Endothelial cell (in vitro differentiated cells): ENCODE measurements at regions not wholly inside any gene's neighbourhood (a gene's known extent, or its start where the extent isn't known, plus 50 kb on each side); places are given as distances from the start of the nearest gene placed in this dataset.

Source experiments
- DNase-seq: peaks from one replicate; pipeline ENCODE4 v3.0.0; 2021; ENCODE audit warnings: low spot score
- H3K27ac Mint-ChIP-seq: one replicate; pipeline ENCODE4 v1.8.0; 2021; ENCODE audit warnings: mixed read lengths, inconsistent platforms; ENCODE audit not compliant: unreplicated experiment
- H3K27me3 Mint-ChIP-seq: one replicate; pipeline ENCODE4 v1.8.0; 2021; ENCODE audit warnings: mild to moderate bottlenecking, moderate library complexity, mixed read lengths, inconsistent platforms; ENCODE audit not compliant: unreplicated experiment
- H3K36me3 Mint-ChIP-seq: one replicate; pipeline ENCODE4 v1.8.0; 2021; ENCODE audit warnings: mild to moderate bottlenecking, low read depth, mixed read lengths, inconsistent platforms; ENCODE audit not compliant: unreplicated experiment
- H3K4me1 Mint-ChIP-seq: one replicate; pipeline ENCODE4 v1.8.0; 2021; ENCODE audit warnings: mild to moderate bottlenecking, mixed read lengths, inconsistent platforms; ENCODE audit not compliant: unreplicated experiment
- H3K4me3 Mint-ChIP-seq: one replicate; pipeline ENCODE4 v1.8.0; 2021; ENCODE audit warnings: mild to moderate bottlenecking, mixed read lengths, inconsistent platforms; ENCODE audit not compliant: unreplicated experiment
- H3K9me3 Mint-ChIP-seq: one replicate; pipeline ENCODE4 v1.8.0; 2021; ENCODE audit warnings: mixed read lengths, inconsistent platforms; ENCODE audit not compliant: unreplicated experiment
- CTCF ChIP-seq: fragments of 200-600 bp; sonication (generic); IDR thresholded peaks from one replicate; pipeline ENCODE4 v1.5.0; 2021; ENCODE audit warnings: antibody characterized with exemption; ENCODE audit not compliant: unreplicated experiment

- TF ChIP-seq CTCF: no peak
- Mint-ChIP-seq H3K9me3 (no peaks in the 10 kb centered on the region), H3K4me1 (peaks cover 5% of the 10 kb centered on the region), H3K4me3 (no peak overlapping the region), H3K27me3 (no peaks in the 10 kb centered on the region), H3K27ac (no peak overlapping the region), H3K36me3 (no peaks in the 10 kb centered on the region)
- DNase-seq: no peak
Measured at GRCh38 chr3:18655827-18656226, 230.7 kb upstream of the SATB1 start.

- Mint-ChIP-seq H3K27ac (no peak overlapping the region), H3K27me3 (no peaks in the 10 kb centered on the region), H3K9me3 (no peaks in the 10 kb centered on the region), H3K4me3 (no peak overlapping the region), H3K4me1 (no peaks in the 10 kb centered on the region), H3K36me3 (no peaks in the 10 kb centered on the region)
- no peak for DNase-seq
- TF ChIP-seq CTCF: no peak
Measured at GRCh38 chr3:18652781-18653180, 227.6 kb upstream of the SATB1 start.

- DNase-seq: no peak
- H3K27ac Mint-ChIP-seq: no peak overlapping the region
- H3K4me3 Mint-ChIP-seq: no peak overlapping the region
- TF ChIP-seq CTCF: no peak
- no peaks in the 10 kb centered on the region for H3K4me1 Mint-ChIP-seq
- no peaks in the 10 kb centered on the region for H3K36me3 Mint-ChIP-seq
- H3K27me3 Mint-ChIP-seq: no peaks in the 10 kb centered on the region
- no peaks in the 10 kb centered on the region for H3K9me3 Mint-ChIP-seq
Measured at GRCh38 chr3:18650731-18651130, 225.6 kb upstream of the SATB1 start.

- Mint-ChIP-seq H3K36me3 (no peaks in the 10 kb centered on the region), H3K27me3 (no peaks in the 10 kb centered on the region), H3K4me3 (no peak overlapping the region), H3K9me3 (no peaks in the 10 kb centered on the region), H3K4me1 (no peaks in the 10 kb centered on the region), H3K27ac (no peak overlapping the region)
- DNase-seq: no peak
- TF ChIP-seq CTCF: no peak
Measured at GRCh38 chr3:18649666-18650363, 224.7 kb upstream of the SATB1 start.

GRCh38 chr3:18648868-18649462 lies 223.8 kb upstream of the SATB1 start:
- H3K36me3 Mint-ChIP-seq: no peaks in the 10 kb centered on the region
- no peak for DNase-seq
- H3K4me1 Mint-ChIP-seq: no peaks in the 10 kb centered on the region
- no peak for TF ChIP-seq CTCF
- no peak overlapping the region for H3K27ac Mint-ChIP-seq
- no peaks in the 10 kb centered on the region for H3K27me3 Mint-ChIP-seq
- no peaks in the 10 kb centered on the region for H3K9me3 Mint-ChIP-seq
- no peak overlapping the region for H3K4me3 Mint-ChIP-seq
